ENCODE measurements at regions not wholly inside any gene's neighbourhood (a gene's known extent, or its start where the extent isn't known, plus 50 kb on each side); places are given as distances from the start of the nearest gene placed in this dataset.
"Not testable (repeated sequence)": the region's sequence is repeated elsewhere in the genome, so short reads cannot be mapped to it uniquely, and the experiment has no call there.

DNA sequence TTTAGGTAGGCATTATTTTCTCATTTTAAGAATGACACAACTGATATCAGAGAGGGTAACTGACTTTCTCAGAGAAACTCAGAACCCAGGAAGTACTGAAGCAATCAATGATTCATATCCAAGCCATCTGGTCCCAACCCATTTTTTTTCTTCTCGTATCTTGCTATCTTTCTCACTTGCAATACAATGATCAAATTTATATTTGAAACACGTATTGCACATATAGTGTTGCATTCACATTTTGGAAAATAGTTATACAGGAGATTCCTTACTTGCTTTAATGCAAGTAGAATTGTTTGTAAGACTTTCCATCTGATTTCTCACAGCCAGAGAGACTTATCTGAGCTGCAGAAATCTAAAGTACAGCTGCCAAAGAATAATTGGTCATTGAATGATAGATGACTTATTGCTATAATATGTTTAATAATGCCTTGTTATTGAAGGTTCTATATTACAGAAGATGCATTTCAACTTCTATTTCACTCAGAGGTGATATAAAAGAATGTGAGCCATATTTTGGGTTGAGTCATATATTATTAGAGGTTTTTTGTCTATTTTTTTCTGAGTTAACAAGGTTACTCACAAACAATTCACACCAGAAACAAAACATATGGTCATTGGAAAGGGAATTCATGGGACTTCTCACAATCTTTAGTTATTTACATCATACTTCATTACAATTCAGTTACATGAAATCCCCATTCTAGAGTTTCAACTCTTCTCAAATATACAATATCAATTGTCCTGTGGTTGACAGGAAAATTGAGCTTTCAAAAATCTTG lies 337.5 kb upstream of the CITED2 start:
- no peak for DNase-seq (ENCODE audit: low spot score)

DNA sequence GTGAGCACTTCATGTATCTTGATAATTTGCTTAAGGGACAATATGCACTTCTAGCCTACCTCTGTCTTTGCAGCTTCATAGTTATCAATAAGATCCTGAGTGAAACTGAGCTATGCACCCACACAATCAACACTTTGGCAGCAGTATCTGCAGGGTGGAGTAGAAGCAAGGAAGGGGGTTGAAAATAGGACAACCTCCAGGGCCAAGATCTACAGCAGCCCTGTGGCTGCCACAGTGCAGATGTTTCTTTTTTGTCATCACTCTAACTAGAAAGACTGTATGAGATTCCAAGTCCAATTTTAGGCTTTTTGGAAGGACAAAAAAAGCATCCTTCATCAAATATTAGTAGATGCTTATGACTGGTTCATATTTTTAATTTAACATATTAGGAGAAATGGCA lies 336.1 kb upstream of the CITED2 start:
- no peak for DNase-seq (ENCODE audit: low spot score)

GRCh38 chr6:139708337-139709199 lies 334.1 kb upstream of the CITED2 start:
- no peak for DNase-seq (ENCODE audit: low spot score)

- no peak for DNase-seq (ENCODE audit: low spot score)
Measured at GRCh38 chr6:139706912-139707311, 332.5 kb upstream of the CITED2 start.

DNA sequence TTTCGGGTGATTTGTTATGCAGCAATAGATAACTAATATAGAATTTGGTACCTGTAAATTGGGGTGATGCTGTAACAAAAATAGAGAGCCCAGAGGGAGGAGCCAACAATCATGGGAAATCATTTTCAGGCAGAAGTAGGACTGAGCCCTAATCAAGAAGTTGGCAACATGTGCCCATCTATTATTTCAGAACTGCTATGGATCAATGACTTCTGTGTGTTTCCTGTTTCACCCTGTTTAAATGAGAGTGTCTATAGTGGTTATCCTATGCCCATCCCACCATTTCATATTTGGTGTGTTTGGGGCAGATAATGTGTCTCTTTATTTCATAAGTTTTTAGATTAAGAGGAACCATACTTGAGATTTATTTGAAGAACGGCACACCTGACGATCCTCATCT lies 330.8 kb upstream of the CITED2 start:
- DNase-seq (ENCODE audit: low spot score) = no peak

DNA sequence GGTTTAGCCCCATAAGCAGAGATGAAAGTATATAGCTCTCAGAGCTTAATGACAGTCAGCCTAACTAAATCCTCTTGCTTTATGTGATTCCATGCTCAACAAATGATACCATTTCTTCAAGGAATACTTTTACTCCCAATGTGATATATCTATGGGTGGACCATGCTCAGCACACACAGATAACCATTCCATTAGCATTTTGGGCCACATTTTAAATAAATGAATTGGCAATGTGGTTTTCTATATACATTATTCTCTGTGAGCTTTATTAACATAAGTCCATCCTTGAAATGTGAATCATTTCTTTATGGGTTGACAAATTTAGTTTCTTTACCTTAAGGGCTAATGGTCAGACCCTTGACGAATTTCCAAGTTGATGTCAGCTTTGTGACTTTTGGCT lies 329.3 kb upstream of the CITED2 start:
- DNase-seq (ENCODE audit: low spot score) = no peak

DNA sequence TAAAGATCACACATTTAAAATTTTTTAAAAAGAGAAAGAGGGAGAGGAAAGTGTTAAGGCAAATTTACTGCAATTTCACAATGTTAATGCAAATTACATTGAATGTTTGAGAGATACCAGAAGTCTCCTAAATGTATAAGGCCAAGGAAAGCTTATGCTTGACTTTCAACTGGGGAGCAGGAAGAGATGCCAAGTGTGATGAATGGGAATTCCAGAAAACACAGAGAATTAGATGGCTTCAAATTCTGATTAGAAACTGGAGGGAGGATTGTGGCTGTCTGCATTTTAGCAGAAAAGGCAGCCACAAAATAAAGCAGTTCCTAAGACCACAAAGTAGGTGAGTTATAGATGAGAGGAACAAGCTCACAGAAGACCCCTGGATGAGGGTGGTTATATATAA lies 328.3 kb upstream of the CITED2 start:
- no peak for DNase-seq (ENCODE audit: low spot score)

- DNase-seq (ENCODE audit: low spot score) = no peak
Measured at GRCh38 chr6:139701695-139702094, 327.2 kb upstream of the CITED2 start.

DNA sequence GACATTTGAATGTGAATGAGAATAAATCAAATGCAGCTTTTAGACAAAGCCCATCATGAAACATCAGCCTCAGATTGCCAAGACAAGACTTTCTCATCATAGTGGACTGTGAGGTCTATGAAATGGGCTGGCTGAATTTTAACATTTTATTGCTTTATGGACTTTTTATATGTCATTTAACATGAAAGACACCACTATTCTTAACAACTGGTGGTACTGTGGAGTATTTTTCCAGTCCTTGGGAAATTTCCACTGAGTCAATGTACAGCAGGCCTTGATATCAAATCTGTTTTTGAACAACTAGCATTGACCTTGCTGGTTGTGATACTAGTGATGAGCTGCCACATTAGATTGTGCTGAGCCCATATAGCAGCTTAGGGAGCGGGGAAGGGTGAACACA lies 326.6 kb upstream of the CITED2 start:
- no peak for DNase-seq (ENCODE audit: low spot score)

DNA sequence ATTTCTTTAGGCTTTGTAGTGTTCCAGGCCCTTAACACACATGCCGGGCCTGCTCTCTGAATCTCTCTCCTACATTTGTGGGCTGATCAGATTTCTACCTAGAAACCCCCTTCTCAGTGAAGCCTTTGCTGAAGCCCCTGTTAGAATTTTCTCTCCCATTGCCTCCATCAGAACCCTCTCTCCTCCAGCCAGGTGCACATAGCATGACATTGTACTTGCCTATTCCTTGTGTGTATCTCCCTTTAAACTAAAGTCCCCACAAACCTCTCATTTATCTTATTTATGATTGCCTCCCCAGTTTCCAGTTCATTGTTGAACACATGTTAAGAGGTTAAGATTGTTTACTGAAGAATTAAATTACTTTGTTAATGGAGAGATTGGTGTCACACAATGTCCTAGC lies 325.5 kb upstream of the CITED2 start:
- DNase-seq (ENCODE audit: low spot score) = no peak

- DNase-seq (ENCODE audit: low spot score) = no peak
Measured at GRCh38 chr6:139699335-139699734, 324.9 kb upstream of the CITED2 start.

- no peak for DNase-seq (ENCODE audit: low spot score)
Measured at GRCh38 chr6:139698526-139699176, 324.2 kb upstream of the CITED2 start.

DNA sequence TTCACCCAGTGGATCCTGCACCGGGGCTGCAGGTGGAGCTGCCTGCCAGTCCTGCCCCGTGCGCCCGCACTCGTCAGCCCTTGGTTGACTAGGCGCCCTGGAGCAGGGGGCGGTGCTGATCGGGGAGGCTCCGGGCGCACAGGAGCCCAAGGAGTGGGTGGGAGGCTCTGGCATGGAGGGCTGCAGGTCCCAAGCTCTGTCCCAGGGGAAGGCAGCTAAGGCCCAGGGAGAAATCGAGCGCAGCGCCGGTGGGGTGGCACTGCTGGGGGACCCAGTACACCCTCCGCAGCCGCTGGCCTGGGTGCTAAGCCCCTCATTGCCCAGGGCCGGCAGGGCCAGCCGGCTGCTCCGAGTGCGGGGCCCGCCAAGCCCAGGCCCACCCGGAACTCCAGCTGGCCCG lies 323.4 kb upstream of the CITED2 start:
- not testable (repeated sequence) for DNase-seq (ENCODE audit: low spot score)

- DNase-seq (ENCODE audit: low spot score) = not testable (repeated sequence)
Measured at GRCh38 chr6:139696991-139697390, 322.5 kb upstream of the CITED2 start.

GRCh38 chr6:139695361-139695760 lies 320.9 kb upstream of the CITED2 start:
- DNase-seq (ENCODE audit: low spot score) = no peak

GRCh38 chr6:139693735-139694134 lies 319.3 kb upstream of the CITED2 start:
- no peak for DNase-seq (ENCODE audit: low spot score)

GRCh38 chr6:139690007-139690406 lies 315.6 kb upstream of the CITED2 start:
- DNase-seq (ENCODE audit: low spot score) = no peak

GRCh38 chr6:139687055-139687454 lies 312.6 kb upstream of the CITED2 start:
- DNase-seq (ENCODE audit: low spot score) = no peak

DNA sequence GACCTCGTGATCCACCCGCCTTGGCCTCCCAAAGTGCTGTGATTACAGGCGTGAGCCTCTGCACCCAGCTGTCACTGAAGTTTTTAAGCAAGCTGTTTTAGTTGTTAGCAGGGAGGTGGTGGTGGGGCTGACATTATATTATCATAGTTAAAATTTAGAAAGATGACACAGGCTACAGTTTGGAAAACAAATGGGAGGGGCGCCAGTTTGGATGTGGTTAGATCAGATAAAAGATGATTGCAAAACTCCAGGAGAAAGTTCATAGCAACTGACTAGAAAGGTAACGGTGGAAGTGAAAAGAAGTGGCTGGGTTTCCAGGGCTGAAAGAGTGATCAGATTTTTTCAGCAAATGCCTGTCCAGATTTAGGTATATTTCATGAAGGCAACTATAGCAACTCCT lies 311.9 kb upstream of the CITED2 start:
- no peak for DNase-seq (ENCODE audit: low spot score)

GRCh38 chr6:139685009-139685408 lies 310.6 kb upstream of the CITED2 start:
- no peak for DNase-seq (ENCODE audit: low spot score)

GRCh38 chr6:139680819-139681218 lies 306.4 kb upstream of the CITED2 start:
- no peak for DNase-seq (ENCODE audit: low spot score)

GRCh38 chr6:139679516-139680179 lies 305.2 kb upstream of the CITED2 start:
- no peak for DNase-seq (ENCODE audit: low spot score)
